HG03378 (cell line): ENCODE measurements at regions not wholly inside any gene's neighbourhood (a gene's known extent, or its start where the extent isn't known, plus 50 kb on each side); places are given as distances from the start of the nearest gene placed in this dataset.
"Not testable (repeated sequence)": the region's sequence is repeated elsewhere in the genome, so short reads cannot be mapped to it uniquely, and the experiment has no call there.

Experiments used
- ATAC-seq: cut with Tn5 transposase; IDR thresholded peaks from one replicate; pipeline ENCODE4 v1.9.1; 2021; ENCODE audit warnings: mild to moderate bottlenecking, moderate library complexity; ENCODE audit not compliant: unreplicated experiment

- no peak for ATAC-seq
Measured at GRCh38 chr7:132030086-132030568, 473.7 kb upstream of the PODXL start.

- ATAC-seq = no peak
Measured at GRCh38 chr7:132029369-132030085, 473.1 kb upstream of the PODXL start.

GRCh38 chr7:132028144-132028920, 471.9 kb upstream of the PODXL start:
- no peak for ATAC-seq

- ATAC-seq = no peak
Measured at GRCh38 chr7:132024290-132024689, 467.9 kb upstream of the PODXL start.

GRCh38 chr7:132023466-132023865, 467.0 kb upstream of the PODXL start:
- ATAC-seq = no peak

GRCh38 chr7:132022188-132022587, 465.8 kb upstream of the PODXL start:
- ATAC-seq = no peak

- ATAC-seq = no peak
Measured at GRCh38 chr7:132019703-132020102, 463.3 kb upstream of the PODXL start.

- no peak for ATAC-seq
Measured at GRCh38 chr7:132009778-132010177, 453.4 kb upstream of the PODXL start.

- ATAC-seq = no peak
Measured at GRCh38 chr7:132004529-132004928, 448.1 kb upstream of the PODXL start.

- ATAC-seq = no peak
Measured at GRCh38 chr7:132002343-132002968, 446.0 kb upstream of the PODXL start.

- ATAC-seq = no peak
Measured at GRCh38 chr7:132001146-132001545, 444.7 kb upstream of the PODXL start.

GRCh38 chr7:131999193-131999592, 442.8 kb upstream of the PODXL start:
- no peak for ATAC-seq

GRCh38 chr7:131995324-131995723, 438.9 kb upstream of the PODXL start:
- ATAC-seq = no peak

GRCh38 chr7:131981069-131981468, 424.6 kb upstream of the PODXL start:
- ATAC-seq = not testable (repeated sequence)

GRCh38 chr7:131978118-131978517, 421.7 kb upstream of the PODXL start:
- not testable (repeated sequence) for ATAC-seq

- ATAC-seq = no peak
Measured at GRCh38 chr7:131976411-131976810, 420.0 kb upstream of the PODXL start.

GRCh38 chr7:131974671-131975070, 418.2 kb upstream of the PODXL start:
- no peak for ATAC-seq

- ATAC-seq = no peak
Measured at GRCh38 chr7:131972251-131972650, 415.8 kb upstream of the PODXL start.

- no peak for ATAC-seq
Measured at GRCh38 chr7:131970602-131971001, 414.2 kb upstream of the PODXL start.

GRCh38 chr7:131969560-131969959, 413.1 kb upstream of the PODXL start:
- ATAC-seq = no peak

- no peak for ATAC-seq
Measured at GRCh38 chr7:131967216-131967730, 410.8 kb upstream of the PODXL start.
